HG03378 (cell line): ENCODE measurements at regions not wholly inside any gene's neighbourhood (a gene's known extent, or its start where the extent isn't known, plus 50 kb on each side); places are given as distances from the start of the nearest gene placed in this dataset.

Experiments
- ATAC-seq: cut with Tn5 transposase; IDR thresholded peaks from one replicate; pipeline ENCODE4 v1.9.1; 2021; ENCODE audit warnings: mild to moderate bottlenecking, moderate library complexity; ENCODE audit not compliant: unreplicated experiment

DNA sequence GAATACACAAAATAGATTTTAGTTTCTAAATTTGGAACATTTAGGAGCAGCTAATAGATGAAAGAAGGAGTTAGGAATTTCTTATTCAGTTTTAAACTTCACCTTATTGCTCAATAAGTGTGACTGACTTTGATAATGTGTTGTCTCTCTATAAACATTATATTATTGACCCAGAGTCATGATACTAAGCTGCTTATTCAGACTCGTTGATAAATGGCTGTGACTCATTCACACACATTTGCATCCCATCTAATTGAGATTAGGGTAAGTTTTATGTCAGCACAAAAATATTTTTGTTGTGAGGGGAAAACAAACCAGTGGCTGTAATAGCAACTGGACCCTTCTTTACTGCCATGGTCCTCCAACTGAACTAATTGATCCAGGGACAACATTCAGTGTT, 137.6 kb downstream of the GOLIM4 start:
- no peak for ATAC-seq

GRCh38 chr3:167952969-167953368, 142.8 kb downstream of the GOLIM4 start:
- no peak for ATAC-seq

DNA sequence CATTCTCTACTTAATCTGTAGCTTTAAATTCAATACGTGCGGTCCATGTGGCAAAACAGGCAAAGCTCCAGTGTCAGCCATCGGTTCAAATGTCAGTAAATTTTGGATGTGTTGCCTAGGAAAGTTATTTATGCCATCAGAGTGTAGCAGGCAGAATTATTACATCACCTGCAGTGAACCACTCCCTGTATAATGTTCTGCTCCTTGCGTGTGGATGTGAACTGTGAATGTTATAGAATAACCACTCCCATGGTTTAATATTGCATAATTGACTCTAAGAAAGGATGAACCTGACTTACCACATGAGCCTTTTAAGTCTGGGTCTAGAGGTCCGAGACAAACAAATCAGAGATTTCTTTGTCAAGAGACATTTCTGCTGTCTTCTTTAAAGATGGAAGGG, 145.5 kb downstream of the GOLIM4 start:
- ATAC-seq: no peak

- ATAC-seq: no peak
These were observed 154.3 kb downstream of the GOLIM4 start for GRCh38 chr3:167941234-167941995.

GRCh38 chr3:167940241-167940640, 155.5 kb downstream of the GOLIM4 start:
- ATAC-seq: no peak

- no peak for ATAC-seq
These were observed 157.2 kb downstream of the GOLIM4 start for GRCh38 chr3:167938516-167938915.

DNA sequence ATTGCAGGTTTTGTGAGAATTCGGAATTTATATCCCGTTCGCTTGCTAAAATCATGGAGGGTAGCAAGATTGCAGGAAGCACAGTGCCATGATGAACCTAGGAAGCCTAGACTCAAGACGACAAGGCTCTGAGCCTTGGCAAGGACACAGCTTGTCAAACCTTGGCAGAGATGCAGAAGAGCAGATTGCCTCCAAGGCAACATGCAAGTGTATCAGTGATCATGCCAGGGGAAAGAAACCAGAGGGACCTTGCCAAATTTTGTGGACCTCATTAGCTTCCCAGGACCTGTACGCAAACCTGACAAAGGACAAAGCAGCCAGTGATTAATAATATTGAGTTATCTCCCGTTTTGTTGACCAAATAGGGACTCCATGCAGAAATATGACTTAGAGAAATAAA, 159.7 kb downstream of the GOLIM4 start:
- no peak for ATAC-seq

DNA sequence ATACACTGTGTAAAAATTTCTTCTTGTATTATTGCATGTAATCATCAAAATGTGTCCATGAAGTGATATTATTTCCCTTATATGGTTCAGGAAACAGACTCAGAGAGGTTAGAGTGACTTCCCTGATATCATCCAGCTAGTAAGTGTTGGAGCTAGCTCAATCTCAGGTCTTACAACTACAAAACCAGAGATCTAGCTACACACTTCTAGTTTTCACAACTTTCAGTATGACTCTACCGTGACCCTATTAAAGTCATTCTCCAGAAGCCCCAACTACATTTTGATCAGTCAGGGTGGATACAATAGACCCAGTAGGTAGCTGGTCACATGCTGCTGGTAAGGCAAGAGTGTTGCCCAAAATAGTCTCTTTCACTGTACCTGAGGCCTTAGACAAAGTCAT, 165.3 kb downstream of the GOLIM4 start:
- no peak for ATAC-seq

- ATAC-seq: no peak
These were observed 165.8 kb downstream of the GOLIM4 start for GRCh38 chr3:167929968-167930367.

DNA sequence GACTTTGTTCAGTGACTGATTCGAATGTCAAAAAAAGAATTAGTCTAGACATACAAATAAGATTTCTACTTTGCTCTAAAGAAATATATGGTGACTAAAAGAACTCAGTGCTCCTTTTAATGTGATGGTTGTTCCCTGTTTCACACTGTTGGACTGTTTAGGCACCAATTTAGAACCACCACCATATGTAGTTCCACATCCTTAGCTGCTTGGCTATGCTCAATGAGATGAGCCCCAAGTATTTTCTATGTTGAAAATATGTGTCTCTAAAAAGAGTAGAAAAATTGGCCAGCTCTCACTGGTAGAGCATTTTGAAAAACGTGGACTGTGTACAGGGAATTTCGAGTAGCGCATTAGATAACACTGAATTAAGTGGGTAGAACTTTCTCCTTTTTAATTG, 167.3 kb downstream of the GOLIM4 start:
- no peak for ATAC-seq

- ATAC-seq: no peak
These were observed 175.0 kb downstream of the GOLIM4 start for GRCh38 chr3:167920747-167921146.

- no peak for ATAC-seq
These were observed 176.1 kb downstream of the GOLIM4 start for GRCh38 chr3:167919590-167919989.

DNA sequence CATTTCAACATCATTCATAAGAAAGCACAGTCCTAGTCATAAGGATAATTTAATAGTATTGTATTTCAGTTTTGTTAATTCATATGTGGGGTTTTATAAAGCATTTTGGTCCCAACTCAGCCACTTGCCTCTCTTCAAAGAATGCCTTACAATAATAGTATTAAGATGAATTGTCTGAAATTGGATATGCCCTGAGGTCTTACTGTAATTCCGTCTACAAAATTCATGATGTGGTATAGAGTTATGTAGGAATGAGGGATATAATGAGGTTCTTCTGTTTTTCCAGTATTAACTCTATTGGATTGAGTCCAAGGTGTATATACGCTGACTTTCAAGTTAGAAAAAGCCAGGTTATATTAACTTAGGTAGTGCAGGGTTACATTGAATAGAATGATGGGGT, 177.0 kb downstream of the GOLIM4 start:
- ATAC-seq: no peak

GRCh38 chr3:167918008-167918596, 177.6 kb downstream of the GOLIM4 start:
- no peak for ATAC-seq

DNA sequence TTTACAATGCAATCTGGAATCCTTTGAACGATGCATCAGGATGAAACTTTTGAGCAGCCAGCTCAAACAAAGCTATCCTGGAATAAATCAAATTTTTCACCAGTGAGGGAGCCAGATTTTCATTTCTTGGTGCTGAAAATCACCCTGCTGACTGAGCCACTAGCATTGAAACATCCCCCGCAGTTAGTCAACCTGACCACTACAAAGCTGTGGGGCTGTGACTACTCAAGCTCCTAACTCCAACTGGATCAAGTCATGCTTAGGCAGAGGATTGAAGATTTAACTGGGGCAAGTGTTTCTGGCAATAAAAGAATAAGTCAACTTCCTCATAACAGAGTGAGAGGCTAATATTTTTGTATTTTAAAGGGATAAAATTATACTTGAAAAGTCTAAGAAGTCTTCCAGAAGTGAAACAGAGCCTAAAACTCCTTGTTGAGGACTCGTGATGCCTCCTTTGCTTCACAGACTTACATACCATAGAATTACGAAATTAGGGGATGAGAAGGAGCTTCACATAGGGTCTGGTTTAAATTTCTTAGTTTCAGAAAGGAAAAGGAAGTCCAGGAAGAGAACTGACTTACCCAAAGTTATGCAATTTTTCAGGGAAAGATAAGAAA, 177.8 kb downstream of the SERPINI1 start:
- no peak for ATAC-seq

GRCh38 chr3:167909952-167910351, 174.4 kb downstream of the SERPINI1 start:
- ATAC-seq: no peak

GRCh38 chr3:167909504-167909896, 174.0 kb downstream of the SERPINI1 start:
- ATAC-seq: no peak

DNA sequence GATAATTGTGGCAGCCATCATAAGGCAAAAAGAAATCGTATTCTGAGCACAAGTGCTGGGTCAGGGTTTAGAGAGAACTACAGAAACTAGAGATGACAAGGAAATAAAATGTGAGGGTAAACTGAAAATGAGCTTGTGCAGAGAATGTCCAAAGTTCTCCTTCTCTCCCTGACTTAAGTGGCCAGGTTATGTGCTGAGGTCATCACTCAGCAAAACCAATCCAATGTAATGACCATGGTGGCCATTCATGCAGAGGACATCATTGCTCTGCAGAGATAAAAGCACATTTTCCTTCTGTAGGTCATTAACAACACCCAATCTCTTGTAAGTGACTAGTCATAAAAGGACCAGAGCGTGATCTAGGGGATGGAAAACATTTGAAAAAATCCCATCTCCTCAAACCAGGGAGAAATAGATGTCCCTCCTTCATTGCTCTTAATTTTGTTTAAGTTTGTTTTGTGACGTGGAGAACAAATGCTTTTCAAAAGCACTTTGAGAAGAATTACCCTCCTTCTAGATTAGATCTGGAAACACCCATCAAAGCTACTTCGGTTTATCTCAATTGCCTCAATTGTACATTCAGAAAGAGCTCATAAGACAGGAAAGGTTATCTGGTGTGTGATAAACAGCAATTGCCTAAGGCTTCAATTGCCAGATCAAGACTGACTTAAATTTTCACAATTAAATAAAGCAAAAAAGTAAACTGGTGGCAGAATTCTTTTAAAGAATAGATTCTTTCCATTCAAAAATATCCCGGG, 173.4 kb downstream of the SERPINI1 start:
- ATAC-seq: no peak

GRCh38 chr3:167908221-167908620, 172.7 kb downstream of the SERPINI1 start:
- no peak for ATAC-seq

- ATAC-seq: no peak
These were observed 165.6 kb downstream of the SERPINI1 start for GRCh38 chr3:167901138-167901537.

GRCh38 chr3:167899093-167899492, 163.6 kb downstream of the SERPINI1 start:
- ATAC-seq: no peak

GRCh38 chr3:167898091-167898490, 162.6 kb downstream of the SERPINI1 start:
- no peak for ATAC-seq
